PC-9 (cell line): ENCODE measurements at regions not wholly inside any gene's neighbourhood (a gene's known extent, or its start where the extent isn't known, plus 50 kb on each side); places are given as distances from the start of the nearest gene placed in this dataset.

Source experiments
- EZH2 ChIP-seq: fragments of 200-600 bp; sonication (generic); IDR thresholded peaks from 2 replicates; pipeline ENCODE4 v1.8.0; 2017; ENCODE audit warnings: antibody characterized with exemption, low read depth
- TF ChIP-seq, protein P1 (sequence below): fragments of 200-600 bp; sonication (generic); conservative IDR thresholded peaks from 2 replicates; pipeline ENCODE4 v1.6.1; 2017; ENCODE audit warnings: mixed run types, antibody characterized with exemption, mild to moderate bottlenecking, moderate library complexity

- TF ChIP-seq, protein P1, sequence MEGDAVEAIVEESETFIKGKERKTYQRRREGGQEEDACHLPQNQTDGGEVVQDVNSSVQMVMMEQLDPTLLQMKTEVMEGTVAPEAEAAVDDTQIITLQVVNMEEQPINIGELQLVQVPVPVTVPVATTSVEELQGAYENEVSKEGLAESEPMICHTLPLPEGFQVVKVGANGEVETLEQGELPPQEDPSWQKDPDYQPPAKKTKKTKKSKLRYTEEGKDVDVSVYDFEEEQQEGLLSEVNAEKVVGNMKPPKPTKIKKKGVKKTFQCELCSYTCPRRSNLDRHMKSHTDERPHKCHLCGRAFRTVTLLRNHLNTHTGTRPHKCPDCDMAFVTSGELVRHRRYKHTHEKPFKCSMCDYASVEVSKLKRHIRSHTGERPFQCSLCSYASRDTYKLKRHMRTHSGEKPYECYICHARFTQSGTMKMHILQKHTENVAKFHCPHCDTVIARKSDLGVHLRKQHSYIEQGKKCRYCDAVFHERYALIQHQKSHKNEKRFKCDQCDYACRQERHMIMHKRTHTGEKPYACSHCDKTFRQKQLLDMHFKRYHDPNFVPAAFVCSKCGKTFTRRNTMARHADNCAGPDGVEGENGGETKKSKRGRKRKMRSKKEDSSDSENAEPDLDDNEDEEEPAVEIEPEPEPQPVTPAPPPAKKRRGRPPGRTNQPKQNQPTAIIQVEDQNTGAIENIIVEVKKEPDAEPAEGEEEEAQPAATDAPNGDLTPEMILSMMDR: no peak
- no peak for TF ChIP-seq EZH2
Observed at GRCh38 chr6:168229368-168229752, 90.2 kb downstream of the DACT2 start.
